Upper lobe of left lung (tissue), 6 donors: ENCODE measurements at regions not wholly inside any gene's neighbourhood (a gene's known extent, or its start where the extent isn't known, plus 50 kb on each side); places are given as distances from the start of the nearest gene placed in this dataset.

Experiments used
- ATAC-seq, 2 donors: fragments of 200-7000 bp; cut with Tn5 transposase; one replicate each; pipeline ENCODE4 v1.9.1; 2022; ENCODE audit warnings: mild to moderate bottlenecking in 2 of 2, moderate library complexity in 2 of 2; ENCODE audit not compliant: low FRiP score in 2 of 2
- DNase-seq, 2 donors: peaks; one replicate each; pipeline ENCODE4 v3.0.0-alpha.2; 2019 to 2020
- H3K27ac ChIP-seq, 4 donors: fragments of 200-600 bp; sonication (generic); one replicate each; pipeline ENCODE4 v1.5.1; 2016 to 2019
- H3K27me3 ChIP-seq, 4 donors: fragments of 200-600 bp; sonication (generic); one replicate each; pipeline ENCODE4 v1.5.1; 2017 to 2019
- H3K36me3 ChIP-seq, 4 donors: fragments of 200-600 bp; sonication (generic); one replicate each; pipeline ENCODE4 v1.5.1; 2016 to 2019
- H3K4me1 ChIP-seq, 4 donors: fragments of 200-600 bp; sonication (generic); one replicate each; pipeline ENCODE4 v1.5.1; 2018 to 2019
- H3K4me3 ChIP-seq, 4 donors: fragments of 200-600 bp; sonication (generic); one replicate each; pipeline ENCODE4 v1.5.1; 2017 to 2019; ENCODE audit warnings: mild to moderate bottlenecking in 2 of 4, moderate library complexity in 1 of 4
- H3K9me3 ChIP-seq, 4 donors: fragments of 200-600 bp; sonication (generic); one replicate each; pipeline ENCODE4 v1.5.1; 2018 to 2019
- EP300 ChIP-seq, 4 donors: sonication (generic); formaldehyde crosslinking; IDR thresholded peaks; one replicate each; pipeline ENCODE4 v1.5.1; 2017; ENCODE audit warnings: antibody characterized with exemption in 4 of 4, control low read depth in 2 of 4
- POLR2A ChIP-seq, 4 donors: fragments of 450-650 bp; IDR thresholded peaks; one replicate each; pipeline ENCODE4 v1.5.1; 2016 to 2017; ENCODE audit warnings: antibody characterized with exemption in 4 of 4, mild to moderate bottlenecking in 2 of 4
- POLR2AphosphoS5 ChIP-seq, 2 donors: sonication (generic); formaldehyde crosslinking; IDR thresholded peaks; one replicate each; pipeline ENCODE4 v1.5.1; 2017; ENCODE audit warnings: antibody characterized with exemption in 2 of 2
- WGBS, 2 donors: methylation state at CpG; one replicate each; pipeline ENCODE4 v1.1.5; 2017 to 2018; 5-methylcytosine and 5-hydroxymethylcytosine counted together
- TF ChIP-seq, protein P1 (sequence below), 6 experiments: fragments of 450-650 bp in 4 of 6; fragments of 200-600 bp in 2 of 6; sonication (generic) in 2 of 6; IDR thresholded peaks; one replicate each; pipeline ENCODE4 v1.5.1; 2016 to 2019; ENCODE audit warnings: antibody characterized with exemption in 6 of 6
- donor health status: DM: no; HTN: no; CAD: no; lungs with moderate emphysema.
- donor health status: DM: no; HTN: yes; CAD: no; lungs with severe emphysema.

DNA sequence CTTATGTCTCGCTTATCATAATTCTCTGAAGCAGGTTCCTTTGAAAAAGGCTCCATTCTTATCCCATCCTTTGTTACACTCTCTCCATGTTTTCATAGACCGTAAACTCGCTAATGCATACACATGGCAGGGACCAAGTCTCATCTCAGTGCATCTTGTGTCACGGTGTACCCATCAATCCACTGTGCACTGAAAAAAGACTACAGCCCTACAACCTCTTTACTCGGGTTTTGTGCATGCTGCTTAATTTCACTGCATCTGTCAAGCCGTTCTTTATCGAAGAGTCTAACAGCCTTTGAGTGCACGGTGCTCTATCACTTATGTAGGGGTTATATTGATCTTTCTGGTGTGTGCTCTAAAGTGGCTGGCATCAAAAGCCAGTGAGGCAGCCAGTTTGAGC, 302.9 kb upstream of the ERBB4 start:
- H3K27me3 ChIP-seq, result no peaks in the 10 kb centered on the region
- TF ChIP-seq POLR2AphosphoS5 (IDR thresholded peaks at IDR 0.05) (no peak), EP300 (IDR thresholded peaks at IDR 0.05) (no peak), POLR2A (IDR thresholded peaks at IDR 0.05) (no peak)
- TF ChIP-seq, protein P1, sequence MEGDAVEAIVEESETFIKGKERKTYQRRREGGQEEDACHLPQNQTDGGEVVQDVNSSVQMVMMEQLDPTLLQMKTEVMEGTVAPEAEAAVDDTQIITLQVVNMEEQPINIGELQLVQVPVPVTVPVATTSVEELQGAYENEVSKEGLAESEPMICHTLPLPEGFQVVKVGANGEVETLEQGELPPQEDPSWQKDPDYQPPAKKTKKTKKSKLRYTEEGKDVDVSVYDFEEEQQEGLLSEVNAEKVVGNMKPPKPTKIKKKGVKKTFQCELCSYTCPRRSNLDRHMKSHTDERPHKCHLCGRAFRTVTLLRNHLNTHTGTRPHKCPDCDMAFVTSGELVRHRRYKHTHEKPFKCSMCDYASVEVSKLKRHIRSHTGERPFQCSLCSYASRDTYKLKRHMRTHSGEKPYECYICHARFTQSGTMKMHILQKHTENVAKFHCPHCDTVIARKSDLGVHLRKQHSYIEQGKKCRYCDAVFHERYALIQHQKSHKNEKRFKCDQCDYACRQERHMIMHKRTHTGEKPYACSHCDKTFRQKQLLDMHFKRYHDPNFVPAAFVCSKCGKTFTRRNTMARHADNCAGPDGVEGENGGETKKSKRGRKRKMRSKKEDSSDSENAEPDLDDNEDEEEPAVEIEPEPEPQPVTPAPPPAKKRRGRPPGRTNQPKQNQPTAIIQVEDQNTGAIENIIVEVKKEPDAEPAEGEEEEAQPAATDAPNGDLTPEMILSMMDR (IDR thresholded peaks at IDR 0.05), result no peak
- H3K4me1 ChIP-seq, result no peaks in the 10 kb centered on the region
- H3K9me3 ChIP-seq, result no peaks in the 10 kb centered on the region
- no peak for DNase-seq
- no peak overlapping the region for H3K27ac ChIP-seq
- WGBS, 2 donors, result 84 to 87% methylated on average over 8 of the region's 8 CpGs
- no peak overlapping the region for H3K4me3 ChIP-seq
- no peak for ATAC-seq
- H3K36me3 ChIP-seq, result no peaks in the 10 kb centered on the region

DNA sequence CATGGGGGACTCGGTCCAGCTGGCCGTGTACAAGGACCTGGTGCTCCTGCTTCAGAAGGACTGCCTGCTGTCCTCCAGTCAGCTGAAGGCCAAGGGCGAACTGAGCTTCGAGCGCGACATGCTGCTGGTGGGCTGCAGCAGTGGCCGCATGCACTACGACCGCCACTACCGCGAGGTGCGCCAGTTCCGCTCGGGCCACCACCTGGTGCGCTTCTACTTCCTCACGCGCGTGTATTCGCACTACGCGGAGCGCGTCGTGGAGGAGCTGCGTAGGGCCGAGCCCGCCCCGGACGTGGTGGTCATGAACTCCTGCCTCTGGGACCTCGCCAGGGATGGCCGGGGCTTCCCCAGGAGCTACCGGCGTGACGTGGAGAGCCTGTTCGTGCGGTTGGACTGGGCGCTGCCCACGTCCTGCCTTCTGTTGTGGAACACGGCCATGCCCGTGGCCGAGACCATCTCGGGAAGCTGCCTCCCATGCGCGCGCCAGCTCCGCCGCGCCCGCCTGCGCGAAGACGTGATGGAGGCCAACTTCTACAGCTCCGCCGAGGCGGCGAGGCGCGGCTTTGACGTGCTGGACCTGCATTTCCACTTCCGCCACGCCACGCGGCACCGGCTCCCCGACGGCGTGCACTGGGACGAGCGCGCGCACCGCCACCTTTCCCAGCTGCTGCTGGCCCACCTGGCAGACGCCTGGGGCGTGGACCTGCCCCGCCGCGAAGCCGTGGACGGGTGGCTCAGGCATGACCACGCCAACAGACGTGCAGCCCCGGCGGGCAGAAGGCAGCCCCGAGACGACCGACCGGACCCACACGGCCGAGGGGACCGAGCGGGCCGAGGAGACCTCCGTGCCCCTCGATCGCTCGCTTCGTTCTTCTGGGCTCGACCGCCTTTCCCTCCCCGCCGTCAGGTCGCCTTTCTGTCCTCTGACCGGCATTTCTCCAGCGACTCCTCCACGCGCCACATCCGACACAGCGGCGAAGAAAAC, 293.9 kb upstream of the ERBB4 start:
- peak; percentile 22 to 32 for ATAC-seq
- no peaks in the 10 kb centered on the region for H3K4me1 ChIP-seq
- no peaks in the 10 kb centered on the region for H3K27me3 ChIP-seq
- 90% methylated on average over 72 to 109 of the region's 109 CpGs for WGBS, 2 donors
- peak in 1 of 2 donors; percentile 86 for DNase-seq
- TF ChIP-seq POLR2A (IDR thresholded peaks at IDR 0.05) (no peak), POLR2AphosphoS5 (IDR thresholded peaks at IDR 0.05) (no peak), EP300 (IDR thresholded peaks at IDR 0.05) (no peak)
- TF ChIP-seq, protein P1 (IDR thresholded peaks at IDR 0.05), result no peak
- H3K9me3 ChIP-seq, result peaks cover 0 to 22% (median 10%) of the 10 kb centered on the region in 4 donors
- H3K27ac ChIP-seq, result no peak overlapping the region
- H3K4me3 ChIP-seq, result no peak overlapping the region
- no peaks in the 10 kb centered on the region for H3K36me3 ChIP-seq

GRCh38 chr2:212831671-212832199, 293.1 kb upstream of the ERBB4 start:
- no peaks in the 10 kb centered on the region for H3K36me3 ChIP-seq
- no peak overlapping the region for H3K4me3 ChIP-seq
- 85 to 92% methylated on average over 17 to 50 of the region's 50 CpGs for WGBS, 2 donors
- peak in 1 of 2 donors; percentile 17 for ATAC-seq
- no peak overlapping the region for H3K27ac ChIP-seq
- TF ChIP-seq POLR2AphosphoS5 (IDR thresholded peaks at IDR 0.05) (no peak), EP300 (IDR thresholded peaks at IDR 0.05) (no peak), POLR2A (IDR thresholded peaks at IDR 0.05) (no peak)
- TF ChIP-seq, protein P1 (IDR thresholded peaks at IDR 0.05), result no peak
- DNase-seq, result peak in 1 of 2 donors; percentile 82
- no peaks in the 10 kb centered on the region for H3K4me1 ChIP-seq
- peaks cover 0 to 22% (median 10%) of the 10 kb centered on the region in 4 donors for H3K9me3 ChIP-seq
- no peaks in the 10 kb centered on the region for H3K27me3 ChIP-seq

DNA sequence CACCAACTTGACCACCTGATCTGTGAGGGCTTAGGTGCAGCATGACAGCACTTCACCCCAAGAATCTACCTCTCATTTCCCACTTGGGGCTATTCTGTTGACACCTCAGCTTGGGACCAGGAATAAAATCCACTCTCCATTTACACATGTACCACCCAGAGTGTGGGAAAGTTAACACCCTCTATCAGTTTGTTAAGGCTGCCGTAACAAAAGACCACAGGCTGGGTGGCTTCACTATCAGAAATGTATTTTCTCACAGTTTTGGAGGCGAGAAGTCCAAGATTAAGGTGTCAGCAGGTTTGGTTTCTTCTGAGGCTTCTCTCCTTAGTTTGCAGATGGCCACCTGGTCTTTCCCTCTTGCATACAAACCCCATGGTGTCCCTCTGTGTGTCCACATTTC, 277.7 kb upstream of the ERBB4 start:
- 73 to 82% methylated on average over 2 of the region's 2 CpGs for WGBS, 2 donors
- DNase-seq (no peak), ATAC-seq (no peak)
- H3K27ac ChIP-seq, result no peak overlapping the region
- TF ChIP-seq, protein P1 (IDR thresholded peaks at IDR 0.05), result no peak
- no peak for TF ChIP-seq EP300 (IDR thresholded peaks at IDR 0.05)
- no peak for TF ChIP-seq POLR2AphosphoS5 (IDR thresholded peaks at IDR 0.05)
- TF ChIP-seq POLR2A (IDR thresholded peaks at IDR 0.05), result no peak
- H3K4me3 ChIP-seq, result no peak overlapping the region
- no peaks in the 10 kb centered on the region for H3K36me3 ChIP-seq
- H3K9me3 ChIP-seq, result no peaks in the 10 kb centered on the region
- H3K27me3 ChIP-seq, result no peaks in the 10 kb centered on the region
- H3K4me1 ChIP-seq, result no peaks in the 10 kb centered on the region
